Right atrium auricular region (tissue), 2 donors: ENCODE measurements at regions not wholly inside any gene's neighbourhood (a gene's known extent, or its start where the extent isn't known, plus 50 kb on each side); places are given as distances from the start of the nearest gene placed in this dataset.
"Not testable (repeated sequence)": the region's sequence is repeated elsewhere in the genome, so short reads cannot be mapped to it uniquely, and the experiment has no call there.

Source experiments
- DNase-seq: peaks from one replicate; pipeline ENCODE4 v3.0.0-alpha.2; 2019; ENCODE audit warnings: low spot score
- H3K27ac ChIP-seq, 2 donors: fragments of 200-600 bp; sonication (generic); 1 replicate in 1 of 2; 2 replicates in 1 of 2; pipeline ENCODE4 v1.5.1; 2016 to 2019
- H3K27me3 ChIP-seq, 2 donors: fragments of 200-600 bp; sonication (generic); one replicate each; pipeline versions ENCODE4 v1.5.1 to v1.6.0; 2017 to 2019
- H3K36me3 ChIP-seq: fragments of 200-600 bp; sonication (generic); one replicate; pipeline ENCODE4 v1.5.1; 2016
- H3K4me1 ChIP-seq, 2 donors: fragments of 200-600 bp; sonication (generic); one replicate each; pipeline versions ENCODE4 v1.5.1 to v1.6.0; 2017 to 2019
- H3K4me3 ChIP-seq, 2 donors: fragments of 200-600 bp; sonication (generic); 1 replicate in 1 of 2; 2 replicates in 1 of 2; pipeline ENCODE4 v1.5.1; 2017 to 2019; ENCODE audit warnings: mild to moderate bottlenecking in 1 of 2, moderate library complexity in 1 of 2
- H3K9me3 ChIP-seq, 2 donors: fragments of 200-600 bp; sonication (generic); one replicate each; pipeline ENCODE4 v1.5.1; 2019
- TF ChIP-seq, protein P1 (sequence below), 2 donors: fragments of 200-600 bp; sonication (generic); IDR thresholded peaks; one replicate each; pipeline ENCODE4 v1.5.1; 2019; ENCODE audit warnings: antibody characterized with exemption in 2 of 2

DNA sequence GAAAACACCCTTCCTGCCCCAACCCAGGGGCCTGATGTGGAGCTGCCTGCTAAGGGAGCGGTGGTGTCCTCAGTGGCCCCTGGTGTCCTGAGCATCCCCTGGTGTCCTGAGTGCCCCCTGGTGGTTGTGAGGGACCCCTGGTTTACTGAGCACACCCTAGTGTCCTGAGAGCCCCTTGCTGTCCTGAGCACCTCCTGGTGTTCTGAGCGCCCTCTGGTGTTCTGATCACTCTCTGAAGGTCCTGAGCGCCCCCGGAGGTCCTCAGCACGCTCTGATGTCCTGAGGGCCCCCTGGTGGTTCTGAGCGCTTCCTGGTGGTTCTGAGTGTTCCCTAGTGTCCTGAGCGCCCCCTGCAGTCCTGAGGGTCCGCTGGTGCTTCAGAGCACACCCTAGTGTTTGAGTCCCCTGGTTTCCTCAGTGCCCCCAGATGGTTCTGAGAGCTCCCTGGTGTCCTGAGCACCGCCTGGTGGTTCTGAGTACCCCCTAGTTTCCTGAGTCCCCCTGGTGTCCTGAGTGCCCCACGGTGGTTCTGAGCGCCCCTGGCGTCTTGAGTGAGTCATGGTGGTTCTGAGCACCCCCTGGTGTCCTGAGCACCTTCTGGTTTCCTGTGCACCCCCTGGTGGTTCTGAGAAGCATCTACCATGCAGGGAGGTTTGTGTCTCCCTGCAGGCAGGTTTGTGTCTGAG, 1004.2 kb downstream of the TMEM121 start:
- Histone ChIP-seq H3K4me1 (no peaks in the 10 kb centered on the region), H3K4me3 (no peak overlapping the region), H3K27me3 (no peaks in the 10 kb centered on the region), H3K36me3 (no peaks in the 10 kb centered on the region), H3K27ac (no peak overlapping the region), H3K9me3 (no peaks in the 10 kb centered on the region)
- TF ChIP-seq, protein P1, sequence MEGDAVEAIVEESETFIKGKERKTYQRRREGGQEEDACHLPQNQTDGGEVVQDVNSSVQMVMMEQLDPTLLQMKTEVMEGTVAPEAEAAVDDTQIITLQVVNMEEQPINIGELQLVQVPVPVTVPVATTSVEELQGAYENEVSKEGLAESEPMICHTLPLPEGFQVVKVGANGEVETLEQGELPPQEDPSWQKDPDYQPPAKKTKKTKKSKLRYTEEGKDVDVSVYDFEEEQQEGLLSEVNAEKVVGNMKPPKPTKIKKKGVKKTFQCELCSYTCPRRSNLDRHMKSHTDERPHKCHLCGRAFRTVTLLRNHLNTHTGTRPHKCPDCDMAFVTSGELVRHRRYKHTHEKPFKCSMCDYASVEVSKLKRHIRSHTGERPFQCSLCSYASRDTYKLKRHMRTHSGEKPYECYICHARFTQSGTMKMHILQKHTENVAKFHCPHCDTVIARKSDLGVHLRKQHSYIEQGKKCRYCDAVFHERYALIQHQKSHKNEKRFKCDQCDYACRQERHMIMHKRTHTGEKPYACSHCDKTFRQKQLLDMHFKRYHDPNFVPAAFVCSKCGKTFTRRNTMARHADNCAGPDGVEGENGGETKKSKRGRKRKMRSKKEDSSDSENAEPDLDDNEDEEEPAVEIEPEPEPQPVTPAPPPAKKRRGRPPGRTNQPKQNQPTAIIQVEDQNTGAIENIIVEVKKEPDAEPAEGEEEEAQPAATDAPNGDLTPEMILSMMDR (IDR thresholded peaks at IDR 0.05) = no peak
- no peak for DNase-seq

DNA sequence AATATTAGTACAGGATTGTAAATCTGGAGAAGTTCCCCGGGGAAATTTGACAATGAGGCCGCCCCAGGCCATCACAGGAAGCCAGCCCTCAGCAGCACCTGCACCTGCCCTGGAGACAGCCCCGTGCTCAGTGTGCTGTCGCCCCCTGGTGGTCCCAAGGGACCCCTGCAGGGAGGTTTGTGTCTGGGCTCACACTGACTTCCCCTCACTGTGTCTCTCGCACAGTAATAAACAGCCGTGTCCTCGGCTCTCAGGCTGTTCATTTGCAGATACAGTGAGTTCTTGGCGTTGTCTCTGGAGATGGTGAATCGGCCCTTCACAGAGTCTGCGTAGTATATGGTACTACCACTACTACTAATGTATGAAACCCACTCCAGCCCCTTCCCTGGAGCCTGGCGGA, 1011.2 kb downstream of the TMEM121 start:
- H3K27ac ChIP-seq, H3K9me3 ChIP-seq, H3K4me1 ChIP-seq, H3K36me3 ChIP-seq, H3K4me3 ChIP-seq, DNase-seq, H3K27me3 ChIP-seq: not testable (repeated sequence)

DNA sequence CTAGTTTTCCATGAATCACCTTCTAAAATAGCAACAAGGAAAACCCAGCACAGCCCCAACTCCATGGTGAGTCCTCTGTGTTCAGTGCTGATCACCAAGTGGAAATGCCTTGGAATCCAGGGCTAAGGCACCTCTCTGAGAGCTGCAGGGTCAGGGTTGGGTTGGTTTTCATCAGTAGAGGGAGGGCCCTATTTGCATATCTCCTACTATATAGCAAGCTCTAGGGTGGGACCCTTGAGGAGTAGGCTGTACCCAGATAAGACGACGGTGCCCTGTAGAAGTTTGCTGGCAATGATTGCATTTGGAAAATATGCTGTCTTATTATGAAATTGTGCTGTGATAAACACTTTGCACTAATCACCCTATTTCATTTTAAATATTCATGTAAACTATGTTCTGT, 1011.8 kb downstream of the TMEM121 start:
- H3K27me3 ChIP-seq = no peaks in the 10 kb centered on the region
- no peaks in the 10 kb centered on the region for H3K36me3 ChIP-seq
- H3K9me3 ChIP-seq = no peaks in the 10 kb centered on the region
- TF ChIP-seq, protein P1 (IDR thresholded peaks at IDR 0.05) = no peak
- DNase-seq = no peak
- H3K27ac ChIP-seq = no peak overlapping the region
- no peaks in the 10 kb centered on the region for H3K4me1 ChIP-seq
- H3K4me3 ChIP-seq = no peak overlapping the region

DNA sequence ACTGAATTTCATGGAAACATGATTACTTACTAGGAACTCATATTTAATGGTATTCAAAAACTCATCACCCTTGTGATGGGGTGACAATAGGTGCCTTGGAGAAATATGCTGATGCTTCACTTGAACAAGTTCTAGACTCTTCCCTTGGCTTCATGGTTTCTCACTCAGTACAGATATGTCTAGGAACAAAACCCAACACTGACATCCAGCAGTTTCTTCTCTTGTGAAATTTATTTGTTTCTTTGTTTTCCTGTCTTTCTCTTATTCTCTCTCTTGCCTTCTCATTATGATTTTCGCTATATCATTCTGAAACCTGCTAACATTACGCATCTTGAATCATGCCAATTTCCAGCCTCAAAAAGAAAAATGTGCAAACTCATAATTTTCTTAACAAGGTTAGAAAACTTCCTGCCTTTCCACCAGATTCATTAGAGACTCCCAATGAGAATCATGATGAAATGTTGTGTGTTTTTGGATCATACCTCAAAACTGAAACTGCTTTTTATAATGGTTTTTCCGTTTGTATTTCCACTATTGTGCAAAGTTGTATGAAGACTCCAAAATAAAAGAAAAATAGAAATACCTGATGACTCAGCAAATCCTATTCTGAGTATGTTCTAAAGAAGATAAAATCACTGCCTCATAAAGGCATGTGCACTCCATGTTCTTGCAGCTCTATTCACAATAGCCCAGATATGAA, 1021.5 kb downstream of the TMEM121 start:
- TF ChIP-seq, protein P1 (IDR thresholded peaks at IDR 0.05) = no peak
- Histone ChIP-seq H3K9me3 (no peaks in the 10 kb centered on the region), H3K27ac (no peak overlapping the region), H3K4me1 (no peaks in the 10 kb centered on the region), H3K4me3 (no peak overlapping the region), H3K27me3 (no peaks in the 10 kb centered on the region), H3K36me3 (no peaks in the 10 kb centered on the region)
- no peak for DNase-seq

DNA sequence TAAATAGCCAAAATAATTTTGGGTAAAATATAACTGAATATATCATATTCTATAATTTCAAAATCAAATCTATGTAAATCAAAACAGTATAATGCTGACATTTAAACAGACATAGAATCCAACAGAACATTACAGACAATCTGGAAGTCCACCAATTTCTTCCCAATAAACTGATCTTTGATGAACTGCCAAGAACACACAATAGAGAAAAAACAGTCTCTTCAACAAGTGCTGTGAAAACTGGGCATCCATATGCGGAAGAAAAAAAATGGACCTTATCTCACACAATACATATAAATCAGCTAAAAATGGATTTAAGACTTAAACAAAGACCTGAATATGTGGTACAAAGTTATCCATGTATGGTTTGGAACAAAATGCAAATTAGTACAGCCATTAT, 1022.7 kb downstream of the TMEM121 start:
- DNase-seq = no peak
- TF ChIP-seq, protein P1 (IDR thresholded peaks at IDR 0.05) = no peak

DNA sequence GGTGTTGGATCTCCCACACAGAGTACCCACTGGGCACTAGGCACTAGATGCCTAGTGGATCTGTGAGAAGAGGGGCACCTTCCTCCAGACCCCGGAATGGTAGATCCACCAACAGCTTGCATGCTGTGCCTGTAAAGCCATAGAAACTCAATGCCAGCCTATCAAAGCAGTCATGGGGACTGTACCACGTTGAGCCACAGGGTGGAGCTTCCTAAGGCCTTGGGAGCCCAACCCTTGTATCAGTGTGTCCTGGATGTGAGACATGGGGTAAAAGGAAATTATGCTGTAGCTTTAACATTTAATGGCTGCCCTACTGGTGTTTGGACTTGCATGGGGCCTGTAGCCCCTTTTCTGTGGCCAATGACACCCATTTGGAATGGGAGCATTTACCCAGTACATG, 1024.9 kb downstream of the TMEM121 start:
- no peak for DNase-seq
- no peaks in the 10 kb centered on the region for H3K4me1 ChIP-seq

More for the DNA sequence above, 1022.7 kb downstream of the TMEM121 start:
- H3K4me3 ChIP-seq = no peak overlapping the region
- H3K4me1 ChIP-seq = no peaks in the 10 kb centered on the region
- H3K27ac ChIP-seq = no peak overlapping the region
- no peaks in the 10 kb centered on the region for H3K27me3 ChIP-seq
- H3K9me3 ChIP-seq = no peaks in the 10 kb centered on the region
- no peaks in the 10 kb centered on the region for H3K36me3 ChIP-seq

DNA sequence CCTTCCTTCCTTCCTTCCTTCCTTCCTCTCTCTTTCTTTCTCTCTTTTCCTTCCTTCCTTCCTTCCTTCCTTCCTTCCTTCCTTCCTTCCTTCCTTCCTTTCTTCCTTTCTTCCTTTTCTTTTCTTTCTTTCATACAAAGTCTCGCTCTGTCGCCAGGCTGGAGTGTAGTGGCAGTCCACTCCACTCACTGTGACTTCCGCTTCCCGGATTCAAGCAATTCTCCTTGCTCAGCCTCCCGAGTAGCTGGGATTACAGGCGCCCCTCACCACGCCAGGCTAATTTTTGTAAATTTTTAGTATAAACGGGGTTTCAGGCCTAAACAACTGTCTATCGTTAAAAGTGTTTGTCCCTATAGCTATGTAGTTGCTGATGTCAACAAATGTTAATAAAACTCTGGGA, 1029.8 kb downstream of the TMEM121 start:
- not testable (repeated sequence) for H3K36me3 ChIP-seq, H3K4me1 ChIP-seq, H3K9me3 ChIP-seq, H3K27me3 ChIP-seq, DNase-seq, H3K27ac ChIP-seq, H3K4me3 ChIP-seq

More for the DNA sequence above, 1024.9 kb downstream of the TMEM121 start:
- Histone ChIP-seq H3K9me3 (no peaks in the 10 kb centered on the region), H3K27ac (no peak overlapping the region), H3K4me3 (no peak overlapping the region), H3K36me3 (no peaks in the 10 kb centered on the region), H3K27me3 (no peaks in the 10 kb centered on the region)
- TF ChIP-seq, protein P1 (IDR thresholded peaks at IDR 0.05) = peak in 1 of 2 donors; percentile 20
